Right lobe of liver (tissue), 6 donors: ENCODE measurements at regions not wholly inside any gene's neighbourhood (a gene's known extent, or its start where the extent isn't known, plus 50 kb on each side); places are given as distances from the start of the nearest gene placed in this dataset.

Experiments used
- ATAC-seq, 4 donors: fragments of 200-7000 bp; cut with Tn5 transposase; one replicate each; pipeline ENCODE4 v1.9.1; 2020; ENCODE audit warnings: mild to moderate bottlenecking in 4 of 4, moderate library complexity in 4 of 4
- DNase-seq, 3 donors: peaks; one replicate each; pipeline ENCODE4 v3.0.0-alpha.2; 2020
- H3K27ac ChIP-seq, 3 donors: fragments of 200-600 bp; one replicate each; pipeline ENCODE4 v1.8.0; 2022
- H3K27me3 ChIP-seq, 2 donors: fragments of 200-600 bp; one replicate each; pipeline ENCODE4 v1.8.0; 2022
- H3K36me3 ChIP-seq, 4 donors: fragments of 200-600 bp; sonication (generic) in 1 of 4; one replicate each; pipeline versions ENCODE4 v1.5.1 to v1.8.0; 2017 to 2022; ENCODE audit warnings: control low read depth in 1 of 4
- H3K4me1 ChIP-seq, 4 donors: fragments of 200-600 bp; sonication (generic) in 1 of 4; one replicate each; pipeline versions ENCODE4 v1.5.1 to v1.8.0; 2017 to 2022; ENCODE audit warnings: control low read depth in 1 of 4
- H3K4me3 ChIP-seq, 3 donors: fragments of 200-600 bp; one replicate each; pipeline ENCODE4 v1.8.0; 2022
- H3K9me3 ChIP-seq, 4 donors: fragments of 200-600 bp; sonication (generic) in 1 of 4; one replicate each; pipeline versions ENCODE4 v1.5.1 to v1.8.0; 2017 to 2022; ENCODE audit warnings: control low read depth in 1 of 4
- CTCF ChIP-seq, 4 donors: fragments of 200-600 bp in 3 of 4; fragments of 450-650 bp in 1 of 4; IDR thresholded peaks; one replicate each; pipeline versions ENCODE4 v1.5.1 to v1.8.0; 2016 to 2022; ENCODE audit warnings: antibody characterized with exemption in 4 of 4, mild to moderate bottlenecking in 2 of 4
- POLR2A ChIP-seq: fragments of 450-650 bp; IDR thresholded peaks from one replicate; pipeline ENCODE4 v1.6.1; 2017; ENCODE audit warnings: antibody characterized with exemption, mild to moderate bottlenecking
- WGBS: methylation state at CpG from one replicate; pipeline ENCODE4 v1.1.6; 2018; ENCODE audit warnings: low coverage, low lambda C conversion rate; ENCODE audit not compliant: insufficient coverage; ENCODE audit errors: missing lambda C conversion rate; 5-methylcytosine and 5-hydroxymethylcytosine counted together
- intact Hi-C, 2 donors: fragments of 100-400 bp; cut with DNase I; formaldehyde crosslinking; loops; one replicate each; pipeline versions ENCODE4 v1.11.2 to v1.14.1; 2022
- donor health status: DM: no; HTN: yes; CAD: no.
- donor health status: DM: no; HTN: no; CAD: no.
- donor health status: DM: no; HTN: no; CAD: no.
- donor health status: DM: no; HTN: yes; CAD: no.
- donor health status: DM: no; HTN: yes; CAD: no.

GRCh38 chr6:22064558-22064957 is 232.3 kb downstream of the PRL start:
- intact Hi-C loops, result no loop called here
- DNase-seq (no peak), ATAC-seq (no peak)
- H3K4me1 ChIP-seq, result no peaks in the 10 kb centered on the region
- WGBS, result 70% methylated on average over 1 of the region's 1 CpG
- no peak overlapping the region for H3K4me3 ChIP-seq
- no peaks in the 10 kb centered on the region for H3K27me3 ChIP-seq
- TF ChIP-seq CTCF (IDR thresholded peaks at IDR 0.05), result no peak
- TF ChIP-seq POLR2A, result no peak
- no peaks in the 10 kb centered on the region for H3K36me3 ChIP-seq
- no peak overlapping the region for H3K27ac ChIP-seq
- no peaks in the 10 kb centered on the region for H3K9me3 ChIP-seq

DNA sequence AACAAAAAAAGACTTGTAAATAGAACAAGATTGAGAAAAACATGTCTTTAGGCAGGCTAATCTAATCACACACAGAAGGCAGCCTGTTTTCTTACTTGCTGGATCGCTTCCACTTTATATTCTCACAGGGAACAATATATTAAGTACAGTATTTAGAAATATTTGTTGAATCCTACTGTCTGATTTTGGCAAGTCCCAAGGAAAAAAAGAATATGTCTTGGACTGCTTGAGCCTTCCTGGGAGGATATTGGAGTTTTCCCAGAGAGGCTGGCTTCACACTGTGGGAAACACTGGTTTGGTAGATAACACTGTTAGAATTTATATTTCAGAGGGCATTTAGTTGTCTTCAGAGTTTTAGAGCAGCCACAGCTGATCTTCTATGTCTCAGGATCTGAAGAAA is 229.7 kb downstream of the PRL start:
- ATAC-seq (no peak), DNase-seq (no peak)
- Histone ChIP-seq H3K9me3 (no peaks in the 10 kb centered on the region), H3K4me3 (no peak overlapping the region), H3K27me3 (no peaks in the 10 kb centered on the region), H3K36me3 (no peaks in the 10 kb centered on the region), H3K27ac (no peak overlapping the region), H3K4me1 (no peaks in the 10 kb centered on the region)
- intact Hi-C loops, result no loop called here
- no peak for TF ChIP-seq POLR2A
- no peak for TF ChIP-seq CTCF (IDR thresholded peaks at IDR 0.05)
- WGBS, result 80% methylated on average over 1 of the region's 1 CpG

GRCh38 chr6:22067671-22068070 is 229.2 kb downstream of the PRL start:
- 73% methylated on average over 2 of the region's 2 CpGs for WGBS
- no peak for ATAC-seq
- Histone ChIP-seq H3K36me3 (no peaks in the 10 kb centered on the region), H3K9me3 (no peaks in the 10 kb centered on the region), H3K4me1 (no peaks in the 10 kb centered on the region), H3K4me3 (no peak overlapping the region), H3K27ac (no peak overlapping the region), H3K27me3 (no peaks in the 10 kb centered on the region)
- no peak for DNase-seq
- TF ChIP-seq POLR2A (no peak), CTCF (IDR thresholded peaks at IDR 0.05) (no peak)
- intact Hi-C loops, result no loop called here

GRCh38 chr6:22068561-22069305 is 228.1 kb downstream of the PRL start:
- no peak overlapping the region for H3K4me3 ChIP-seq
- ATAC-seq (no peak), DNase-seq (no peak)
- WGBS, result 46% methylated on average over 4 of the region's 4 CpGs
- H3K27me3 ChIP-seq, result no peaks in the 10 kb centered on the region
- intact Hi-C loops, result no loop called here
- H3K36me3 ChIP-seq, result no peaks in the 10 kb centered on the region
- no peak overlapping the region for H3K27ac ChIP-seq
- H3K9me3 ChIP-seq, result no peaks in the 10 kb centered on the region
- TF ChIP-seq POLR2A, result no peak
- no peaks in the 10 kb centered on the region for H3K4me1 ChIP-seq

- no peak overlapping the region for H3K27ac ChIP-seq
- TF ChIP-seq POLR2A, result no peak
- no peak for TF ChIP-seq CTCF (IDR thresholded peaks at IDR 0.05)
- WGBS, result 60% methylated on average over 3 of the region's 3 CpGs
- DNase-seq (no peak), ATAC-seq (no peak)
- no peak overlapping the region for H3K4me3 ChIP-seq
- H3K4me1 ChIP-seq, result no peaks in the 10 kb centered on the region
- no peaks in the 10 kb centered on the region for H3K27me3 ChIP-seq
- no peaks in the 10 kb centered on the region for H3K36me3 ChIP-seq
- intact Hi-C loops, result no loop called here
- H3K9me3 ChIP-seq, result no peaks in the 10 kb centered on the region
Observed at GRCh38 chr6:22069306-22069800, 227.5 kb downstream of the PRL start.
